Activated CD4-positive, alpha-beta T cell treated with anti-CD3 and anti-CD28 coated beads, Interleukin-2, amount 50 U/mL, for 48 hours (primary cell): ENCODE measurements at regions not wholly inside any gene's neighbourhood (a gene's known extent, or its start where the extent isn't known, plus 50 kb on each side); places are given as distances from the start of the nearest gene placed in this dataset.
"Not testable (repeated sequence)": the region's sequence is repeated elsewhere in the genome, so short reads cannot be mapped to it uniquely, and the experiment has no call there.

Experiments
- DNase-seq, 2 experiments: peaks; one replicate each; pipeline ENCODE4 v3.0.0-alpha.2; 2020

GRCh38 chr4:138891631-138892031 lies 124.0 kb upstream of the NOCT start:
- no peak for DNase-seq

GRCh38 chr4:138890891-138891570 lies 124.5 kb upstream of the NOCT start:
- DNase-seq: no peak

- DNase-seq: no peak
Observed at GRCh38 chr4:138889216-138889615, 126.4 kb upstream of the NOCT start.

GRCh38 chr4:138887741-138888140 lies 127.8 kb upstream of the NOCT start:
- no peak for DNase-seq

GRCh38 chr4:138887341-138887740 lies 128.2 kb upstream of the NOCT start:
- DNase-seq: no peak

- no peak for DNase-seq
Observed at GRCh38 chr4:138879757-138880156, 135.8 kb upstream of the NOCT start.

GRCh38 chr4:138875891-138876608 lies 139.5 kb upstream of the NOCT start:
- no peak for DNase-seq

- no peak for DNase-seq
Observed at GRCh38 chr4:138871555-138871875, 144.1 kb upstream of the NOCT start.

GRCh38 chr4:138870737-138871554 lies 144.6 kb upstream of the NOCT start:
- peak; percentile 40 to 57 for DNase-seq

GRCh38 chr4:138869631-138870030 lies 145.9 kb upstream of the NOCT start:
- DNase-seq: no peak

GRCh38 chr4:138869165-138869564 lies 146.4 kb upstream of the NOCT start:
- DNase-seq: no peak

GRCh38 chr4:138868562-138868961 lies 147.0 kb upstream of the NOCT start:
- no peak for DNase-seq

GRCh38 chr4:138867404-138867803 lies 148.2 kb upstream of the NOCT start:
- no peak for DNase-seq

GRCh38 chr4:138866314-138866713 lies 149.3 kb upstream of the NOCT start:
- DNase-seq: no peak

- no peak for DNase-seq
Observed at GRCh38 chr4:138865765-138866164, 149.8 kb upstream of the NOCT start.

GRCh38 chr4:138864961-138865720 lies 150.4 kb upstream of the NOCT start:
- no peak for DNase-seq

GRCh38 chr4:138863160-138863559 lies 152.4 kb upstream of the NOCT start:
- DNase-seq: no peak

- no peak for DNase-seq
Observed at GRCh38 chr4:138861135-138861534, 154.4 kb upstream of the NOCT start.

GRCh38 chr4:138860357-138860756 lies 155.2 kb upstream of the NOCT start:
- DNase-seq: not testable (repeated sequence)

GRCh38 chr4:138859254-138859653 lies 156.3 kb upstream of the NOCT start:
- no peak for DNase-seq

GRCh38 chr4:138858419-138858818 lies 157.2 kb upstream of the NOCT start:
- DNase-seq: no peak

GRCh38 chr4:138857416-138857815 lies 158.2 kb upstream of the NOCT start:
- DNase-seq: no peak

- no peak for DNase-seq
Observed at GRCh38 chr4:138852681-138853080, 162.9 kb upstream of the NOCT start.
